Keratinocyte (primary cell): ENCODE measurements at regions not wholly inside any gene's neighbourhood (a gene's known extent, or its start where the extent isn't known, plus 50 kb on each side); places are given as distances from the start of the nearest gene placed in this dataset.

Source experiments
- DNase-seq: peaks from one replicate; pipeline ENCODE4 v3.0.0-alpha.2; 2011; ENCODE audit warnings: low read depth, missing footprints, low spot score
- FAIRE-seq: peaks from 2 replicates; lab custom pipeline; 2011; peaks lifted over from hg19 to GRCh38; lab: Jason Lieb, UNC
- H2AFZ ChIP-seq: 2 replicates; pipeline ENCODE4 v1.6.0; 2012; ENCODE audit warnings: low read length, control low read depth, inconsistent platforms; ENCODE audit not compliant: control insufficient read depth
- H3K27ac ChIP-seq: 2 replicates; pipeline ENCODE4 v1.5.1; 2011; ENCODE audit warnings: low read length; ENCODE audit not compliant: control insufficient read depth, insufficient read depth
- H3K27me3 ChIP-seq: 3 replicates; pipeline ENCODE4 v1.6.0; 2011; ENCODE audit warnings: low read length; ENCODE audit not compliant: control insufficient read depth, insufficient read depth; ENCODE audit errors: extremely low read depth
- H3K36me3 ChIP-seq, 2 experiments: 2 replicates in 1 of 2; 3 replicates in 1 of 2; pipeline ENCODE4 v1.5.1; 2011; ENCODE audit warnings: low read length in 2 of 2, mild to moderate bottlenecking in 1 of 2; ENCODE audit not compliant: control insufficient read depth in 2 of 2, insufficient read depth in 2 of 2; ENCODE audit errors: extremely low read depth in 1 of 2
- H3K4me1 ChIP-seq: 3 replicates; pipeline ENCODE4 v1.5.1; 2011; ENCODE audit warnings: low read length; ENCODE audit not compliant: control insufficient read depth, insufficient read depth; ENCODE audit errors: extremely low read depth
- H3K4me2 ChIP-seq: 3 replicates; pipeline ENCODE4 v1.6.0; 2011; ENCODE audit warnings: low read depth, low read length; ENCODE audit not compliant: control insufficient read depth, insufficient read depth; ENCODE audit errors: extremely low read depth
- H3K4me3 ChIP-seq, 3 experiments: fragments of 200-600 bp in 1 of 3; sonication (generic) in 1 of 3; 2 replicates in 2 of 3; 3 replicates in 1 of 3; pipeline ENCODE4 v1.5.1; 2011 to 2016; ENCODE audit warnings: low read length in 3 of 3, mild to moderate bottlenecking in 3 of 3, control low read depth in 2 of 3, inconsistent platforms in 1 of 3, low read depth in 1 of 3, mixed read lengths in 1 of 3, mixed run types in 1 of 3, moderate library complexity in 1 of 3; ENCODE audit not compliant: control insufficient read depth in 2 of 3, insufficient read depth in 2 of 3; ENCODE audit errors: extremely low read depth in 1 of 3
- H3K79me2 ChIP-seq: 2 replicates; pipeline ENCODE4 v1.6.0; 2012; ENCODE audit warnings: low read length; ENCODE audit not compliant: control insufficient read depth, insufficient read depth
- H3K9ac ChIP-seq: 3 replicates; pipeline ENCODE4 v1.6.0; 2011; ENCODE audit warnings: low read length; ENCODE audit not compliant: control insufficient read depth, insufficient read depth; ENCODE audit errors: extremely low read depth
- H3K9me1 ChIP-seq: 3 replicates; pipeline ENCODE4 v1.6.0; 2011; ENCODE audit warnings: low read length; ENCODE audit not compliant: control insufficient read depth, insufficient read depth; ENCODE audit errors: extremely low read depth
- H3K9me3 ChIP-seq: 2 replicates; pipeline ENCODE4 v1.5.1; 2012; ENCODE audit warnings: low read depth, low read length; ENCODE audit not compliant: control insufficient read depth
- H4K20me1 ChIP-seq: 3 replicates; pipeline ENCODE4 v1.6.0; 2011; ENCODE audit warnings: low read length; ENCODE audit not compliant: control insufficient read depth, insufficient read depth; ENCODE audit errors: extremely low read depth
- CTCF ChIP-seq, 3 experiments: IDR thresholded peaks in 1 of 3; conservative IDR thresholded peaks in 1 of 3; optimal IDR thresholded peaks in 1 of 3; 2 replicates in 2 of 3; 3 replicates in 1 of 3; pipeline versions ENCODE3 to v1.5.1; 2011; ENCODE audit warnings: low read length in 3 of 3, mild to moderate bottlenecking in 3 of 3, moderate library complexity in 2 of 3, control low read depth in 1 of 3, inconsistent platforms in 1 of 3; ENCODE audit not compliant: insufficient read depth in 2 of 3; ENCODE audit errors: extremely low read depth in 1 of 3
- EZH2 ChIP-seq: IDR thresholded peaks from one replicate; pipeline ENCODE4 v1.6.1; 2012; ENCODE audit warnings: inconsistent platforms, mild to moderate bottlenecking, low read length, moderate library complexity
- dilution Hi-C: fragments of 300-500 bp; cut with MboI; formaldehyde crosslinking; loops from one replicate; pipeline ENCODE4 v1.7.0; 2020; ENCODE audit warnings: low sequenced_read_pairs; ENCODE audit not compliant: extremely low pct_ligation_motif_present

- dilution Hi-C loops: no loop called here
- Histone ChIP-seq H3K4me2 (no peak overlapping the region), H3K9ac (no peak overlapping the region), H3K9me1 (no peaks in the 10 kb centered on the region), H4K20me1 (no peaks in the 10 kb centered on the region), H3K27ac (no peak overlapping the region), H2AFZ (no peak overlapping the region), H3K4me1 (no peaks in the 10 kb centered on the region), H3K79me2 (no peaks in the 10 kb centered on the region), H3K36me3 (no peaks in the 10 kb centered on the region), H3K9me3 (no peaks in the 10 kb centered on the region), H3K4me3 (no peak overlapping the region), H3K27me3 (no peaks in the 10 kb centered on the region)
- TF ChIP-seq EZH2: no peak
- no peak for TF ChIP-seq CTCF (optimal IDR thresholded peaks at IDR 0.05 in 1 of 3, IDR thresholded peaks at IDR 0.05 in 1 of 3, conservative IDR thresholded peaks at IDR 0.05 in 1 of 3; ENCODE audit: extremely low read depth in 1 of 3, insufficient read depth in 2 of 3, low read length in 3 of 3)
- FAIRE-seq: no peak
- no peak for DNase-seq
Measured at GRCh38 chr9:119905724-119906123, 536.5 kb upstream of the BRINP1 start.

- Histone ChIP-seq H3K9me3 (no peaks in the 10 kb centered on the region), H3K4me1 (no peaks in the 10 kb centered on the region), H3K9me1 (no peaks in the 10 kb centered on the region), H2AFZ (no peak overlapping the region), H4K20me1 (no peaks in the 10 kb centered on the region), H3K27ac (no peak overlapping the region), H3K9ac (no peak overlapping the region), H3K4me2 (no peak overlapping the region), H3K79me2 (no peaks in the 10 kb centered on the region), H3K4me3 (no peak overlapping the region), H3K36me3 (no peaks in the 10 kb centered on the region), H3K27me3 (no peaks in the 10 kb centered on the region)
- dilution Hi-C loops: no loop called here
- TF ChIP-seq EZH2: no peak
- no peak for TF ChIP-seq CTCF (optimal IDR thresholded peaks at IDR 0.05 in 1 of 3, IDR thresholded peaks at IDR 0.05 in 1 of 3, conservative IDR thresholded peaks at IDR 0.05 in 1 of 3; ENCODE audit: extremely low read depth in 1 of 3, insufficient read depth in 2 of 3, low read length in 3 of 3)
- FAIRE-seq (no peak), DNase-seq (no peak)
Measured at GRCh38 chr9:119903851-119904250, 534.6 kb upstream of the BRINP1 start.
